K562 (cell line): ENCODE measurements at regions not wholly inside any gene's neighbourhood (a gene's known extent, or its start where the extent isn't known, plus 50 kb on each side); places are given as distances from the start of the nearest gene placed in this dataset.

Experiments
- ATAC-seq: fragments of 200-7000 bp; cut with Tn5 transposase; 3 replicates; pipeline ENCODE4 v1.9.1; 2020; ENCODE audit warnings: moderate library complexity
- BruUV-seq: library from RNA; stranded (reverse); fragments of 400-500 nt; replicated peaks from 2 replicates; lab custom pipeline; 2021; lab: Mats Ljungman, UMichigan
- CTCF ChIA-PET: fragments of 300-600 bp; formaldehyde crosslinking; extraction: SDS; loops from one replicate; lab custom pipeline; 2021; ENCODE audit warnings: low intra/inter-chr PET ratio; lab: Yijun Ruan, JAX
- POLR2A ChIA-PET: fragments of 300-600, 350-650 bp; sonication (Branson Sonifier 250); formaldehyde crosslinking; extraction: SDS; loops from one replicate; lab custom pipeline; 2021; ENCODE audit warnings: antibody characterized with exemption, inconsistent platforms; lab: Yijun Ruan, JAX
- DNase-seq, 4 experiments: peaks; one replicate each; pipeline versions ENCODE4 v3.0.0 to v3.0.0-alpha.2; 2011 to 2018; ENCODE audit warnings: low spot score in 3 of 4, mixed read lengths in 3 of 4; ENCODE audit errors: extremely low read depth in 1 of 4
- FAIRE-seq: peaks from 2 replicates; lab custom pipeline; 2011; peaks lifted over from hg19 to GRCh38; lab: Jason Lieb, UNC
- H2AFZ ChIP-seq: 2 replicates; pipeline ENCODE4 v1.6.0; 2011; ENCODE audit warnings: low read depth, low read length, control low read depth, inconsistent platforms
- H3K27ac ChIP-seq: fragments of 200-600 bp; 3 replicates; pipeline ENCODE4 v1.8.0; 2011; ENCODE audit warnings: low read depth, mild to moderate bottlenecking, control low read depth, inconsistent platforms, low read length, moderate library complexity, mixed read lengths; ENCODE audit errors: extremely low read depth
- H3K27me3 ChIP-seq, 2 experiments: fragments of 300-600 bp in 1 of 2; 2 replicates in 1 of 2; 3 replicates in 1 of 2; pipeline versions ENCODE4 v1.6.0 to v1.8.0; 2011; ENCODE audit warnings: inconsistent platforms in 2 of 2, low read length in 2 of 2, mild to moderate bottlenecking in 1 of 2, mixed read lengths in 1 of 2, moderate library complexity in 1 of 2; ENCODE audit not compliant: control insufficient read depth in 2 of 2, insufficient read depth in 2 of 2
- H3K36me3 ChIP-seq: fragments of 300-600 bp; 3 replicates; pipeline ENCODE4 v1.8.0; 2011; ENCODE audit warnings: mild to moderate bottlenecking, low read length, inconsistent platforms; ENCODE audit not compliant: control insufficient read depth, insufficient read depth
- H3K4me1 ChIP-seq, 2 experiments: fragments of 200-600 bp in 1 of 2; replicated peaks in 1 of 2; 2 replicates in 1 of 2; 3 replicates in 1 of 2; pipeline versions ENCODE4 v1.5.1 to v1.8.0; 2011; ENCODE audit warnings: inconsistent platforms in 2 of 2, low read length in 2 of 2, mild to moderate bottlenecking in 1 of 2, mixed read lengths in 1 of 2, moderate library complexity in 1 of 2; ENCODE audit not compliant: control insufficient read depth in 2 of 2, insufficient read depth in 2 of 2
- H3K4me2 ChIP-seq: 2 replicates; pipeline ENCODE4 v1.6.1; 2011; ENCODE audit warnings: low read length, control low read depth, inconsistent platforms, mixed read lengths; ENCODE audit not compliant: insufficient read depth
- H3K4me3 ChIP-seq: fragments of 200-600 bp; sonication (generic), shearing (Covaris generic); 2 replicates; pipeline ENCODE4 v1.5.1; 2016; ENCODE audit warnings: control low read depth, inconsistent platforms
- H3K79me2 ChIP-seq: fragments of 200-600 bp; 3 replicates; pipeline ENCODE4 v1.8.0; 2011; ENCODE audit warnings: low read length, inconsistent platforms; ENCODE audit not compliant: control insufficient read depth, insufficient read depth
- H3K9ac ChIP-seq, 2 experiments: 2 replicates each; pipeline versions ENCODE4 v1.6.0 to v1.6.1; 2011; ENCODE audit warnings: low read depth in 2 of 2, low read length in 2 of 2, control low read depth in 1 of 2, inconsistent platforms in 1 of 2, mild to moderate bottlenecking in 1 of 2, mixed read lengths in 1 of 2; ENCODE audit not compliant: insufficient read depth in 1 of 2
- H3K9me1 ChIP-seq: one replicate; pipeline ENCODE4 v1.6.0; 2011; ENCODE audit warnings: inconsistent platforms, mild to moderate bottlenecking, low read length, moderate library complexity; ENCODE audit not compliant: control insufficient read depth, insufficient read depth
- H3K9me3 ChIP-seq: replicated peaks from 2 replicates; pipeline ENCODE4 v1.5.1; 2011; ENCODE audit warnings: low read depth, low read length, inconsistent platforms; ENCODE audit not compliant: control insufficient read depth, insufficient read depth
- H4K20me1 ChIP-seq: replicated peaks from 2 replicates; pipeline ENCODE4 v1.6.1; 2011; ENCODE audit warnings: low read length, inconsistent platforms, mixed read lengths; ENCODE audit not compliant: control insufficient read depth, insufficient read depth
- BRD9 ChIP-seq: fragments of 450-650 bp; IDR thresholded peaks from 2 replicates; pipeline ENCODE4 v1.6.1; 2018; ENCODE audit warnings: low read depth; ENCODE audit not compliant: partially characterized antibody
- CGGBP1 ChIP-seq: fragments of 250-450 bp; sonication (Bioruptor Pico); IDR thresholded peaks from 2 replicates; pipeline ENCODE4 v1.9.0; 2021; ENCODE audit warnings: mild to moderate bottlenecking
- CREB5 ChIP-seq: fragments of 250-450 bp; sonication (Bioruptor Pico); IDR thresholded peaks from 2 replicates; pipeline ENCODE4 v1.5.0; 2020; ENCODE audit warnings: mild to moderate bottlenecking
- ETS2 ChIP-seq: IDR thresholded peaks from 2 replicates; pipeline ENCODE4 v1.6.1; 2016; ENCODE audit warnings: borderline replicate concordance, missing genetic modification characterization, mild to moderate bottlenecking, moderate library complexity, missing compliant biosample characterization; ENCODE audit not compliant: poor library complexity, severe bottlenecking
- HLTF ChIP-seq: fragments of 450-650 bp; IDR thresholded peaks from 2 replicates; pipeline ENCODE4 v1.6.1; 2016
- HNRNPL ChIP-seq: fragments of 200-400 bp; formaldehyde crosslinking; IDR thresholded peaks from 2 replicates; pipeline ENCODE4 v1.6.1; 2017; ENCODE audit warnings: low read depth, mild to moderate bottlenecking, low read length
- KDM4B ChIP-seq, 2 experiments: fragments of 450-650 bp in 1 of 2; sonication (generic) in 1 of 2; IDR thresholded peaks; 2 replicates each; pipeline ENCODE4 v1.6.1; 2016 to 2017; ENCODE audit warnings: borderline replicate concordance in 2 of 2, antibody characterized with exemption in 1 of 2, low read depth in 1 of 2, mild to moderate bottlenecking in 1 of 2
- MTA1 ChIP-seq: fragments of 450-650 bp; IDR thresholded peaks from 2 replicates; pipeline ENCODE4 v1.6.1; 2017; ENCODE audit warnings: borderline replicate concordance
- NR0B1 ChIP-seq: fragments of 450-650 bp; IDR thresholded peaks from one replicate; pipeline ENCODE4 v1.6.1; 2018; ENCODE audit warnings: mild to moderate bottlenecking, moderate library complexity; ENCODE audit not compliant: partially characterized antibody
- SMAD1 ChIP-seq: fragments of 150-350 bp; IDR thresholded peaks from 2 replicates; pipeline ENCODE4 v1.6.1; 2014; ENCODE audit warnings: low read length, low read depth; ENCODE audit not compliant: partially characterized antibody
- SREBF1 ChIP-seq: fragments of 150-350 bp; IDR thresholded peaks from 2 replicates; pipeline ENCODE4 v1.6.1; 2014; ENCODE audit warnings: antibody characterized with exemption, low read depth, low read length, borderline replicate concordance
- THRA ChIP-seq: fragments of 450-650 bp; IDR thresholded peaks from 2 replicates; pipeline ENCODE4 v1.6.1; 2017; ENCODE audit warnings: mild to moderate bottlenecking, moderate library complexity
- U2AF1 ChIP-seq: fragments of 200-400 bp; formaldehyde crosslinking; optimal IDR thresholded peaks from 2 replicates; pipeline ENCODE3; 2017; ENCODE audit warnings: mild to moderate bottlenecking, low read depth, low read length, moderate library complexity
- ZKSCAN1 ChIP-seq: fragments of 150-350 bp; IDR thresholded peaks from 2 replicates; pipeline ENCODE4 v1.6.1; 2016; ENCODE audit warnings: low read depth, low read length
- ZNF41 ChIP-seq: fragments of 250-450 bp; sonication (Bioruptor Pico); conservative IDR thresholded peaks from 2 replicates; pipeline ENCODE4 v1.4.0; 2020; ENCODE audit warnings: mild to moderate bottlenecking
- ZNF449 ChIP-seq: fragments of 250-450 bp; sonication (Bioruptor Pico); IDR thresholded peaks from 2 replicates; pipeline ENCODE4 v1.8.0; 2022; ENCODE audit warnings: moderate library complexity, mild to moderate bottlenecking, inconsistent platforms
- WGBS: fragments of 100-300 bp; shearing (Covaris generic); methylation state at CpG from one replicate; pipeline ENCODE4 v1.1.6; 2016; ENCODE audit warnings: low coverage, mixed read lengths; ENCODE audit not compliant: insufficient coverage; ENCODE audit errors: missing lambda C conversion rate; 5-methylcytosine and 5-hydroxymethylcytosine counted together
- in situ Hi-C: fragments of 300-500 bp; cut with MboI; formaldehyde crosslinking; loops from 4 replicates; pipeline ENCODE4 v1.15.0; 2018; ENCODE audit warnings: inconsistent platforms, mixed read lengths
- intact Hi-C: fragments of 100-400 bp; cut with micrococcal nuclease; formaldehyde crosslinking; loops from 2 replicates; pipeline ENCODE4 v1.14.2; 2022

- TF ChIP-seq HLTF (no peak), CGGBP1 (CRISPR knock-in tag) (no peak)
Measured at GRCh38 chr1:73909043-73909562, 288.9 kb downstream of the LRRIQ3 start (continued).

GRCh38 chr1:73907051-73907450 lies 290.9 kb downstream of the LRRIQ3 start:
- no peak overlapping the region for H3K4me2 ChIP-seq
- H2AFZ ChIP-seq = no peak overlapping the region
- no peaks in the 10 kb centered on the region for H4K20me1 ChIP-seq
- H3K27me3 ChIP-seq = no peaks in the 10 kb centered on the region
- no TSS peak for BruUV-seq
- H3K9ac ChIP-seq = no peak overlapping the region
- TF ChIP-seq CREB5 (CRISPR knock-in tag) = no peak
- TF ChIP-seq ETS2 (tag) = no peak
- TF ChIP-seq HNRNPL = no peak
- no peak for TF ChIP-seq MTA1
- no peak for TF ChIP-seq BRD9
- TF ChIP-seq ZKSCAN1 = no peak
- TF ChIP-seq NR0B1 = no peak
- TF ChIP-seq ZNF449 (CRISPR knock-in tag) = no peak
- no peak for TF ChIP-seq SREBF1
- TF ChIP-seq KDM4B (IDR thresholded peaks at IDR 0.05; ENCODE audit: borderline replicate concordance in 2 of 2, low read depth in 1 of 2) = no peak
- TF ChIP-seq THRA = no peak
- no peak for TF ChIP-seq U2AF1
- no peak for TF ChIP-seq ZNF41 (CRISPR knock-in tag)
- no peak for TF ChIP-seq SMAD1
- ChIA-PET POLR2A (no interaction called here), CTCF (no interaction called here)
- FAIRE-seq (no peak), DNase-seq (no peak), ATAC-seq (no peak)
- in situ Hi-C loops = no loop called here
- no peaks in the 10 kb centered on the region for H3K79me2 ChIP-seq
- H3K4me3 ChIP-seq = no peak overlapping the region
- WGBS = 0% methylated on average over 1 of the region's 1 CpG
- intact Hi-C loops = no loop called here
- H3K4me1 ChIP-seq = no peaks in the 10 kb centered on the region
- H3K27ac ChIP-seq = no peak overlapping the region
- no peaks in the 10 kb centered on the region for H3K36me3 ChIP-seq
- no peaks in the 10 kb centered on the region for H3K9me1 ChIP-seq
- H3K9me3 ChIP-seq = no peaks in the 10 kb centered on the region; the same call in 1 of the 2 replicates
